HG03342 (cell line): ENCODE measurements at regions not wholly inside any gene's neighbourhood (a gene's known extent, or its start where the extent isn't known, plus 50 kb on each side); places are given as distances from the start of the nearest gene placed in this dataset.
"Not testable (repeated sequence)": the region's sequence is repeated elsewhere in the genome, so short reads cannot be mapped to it uniquely, and the experiment has no call there.

ENCODE experiments used
- ATAC-seq: cut with Tn5 transposase; IDR thresholded peaks from one replicate; pipeline ENCODE4 v1.9.1; 2021; ENCODE audit warnings: mild to moderate bottlenecking, moderate library complexity; ENCODE audit not compliant: unreplicated experiment

DNA sequence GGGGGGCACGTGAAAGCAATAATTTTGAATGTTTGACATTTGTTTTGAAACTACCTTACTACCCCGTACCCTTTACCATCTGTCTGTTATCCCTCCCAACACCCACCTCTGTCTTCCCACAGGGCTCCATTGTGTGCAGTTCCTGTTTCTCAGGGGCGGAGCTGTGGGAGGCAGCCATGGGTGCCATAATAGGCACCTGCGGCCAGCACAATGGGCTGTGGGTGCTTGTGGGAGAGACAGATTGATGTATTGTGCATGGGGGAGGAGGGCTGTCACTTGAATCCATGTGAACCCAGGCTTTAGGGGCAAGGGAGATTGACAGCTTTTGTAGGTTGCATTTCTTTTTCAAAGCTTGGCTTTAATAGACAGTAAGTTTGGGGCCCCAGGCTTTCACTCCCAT, 122.6 kb upstream of the CXorf66 start:
- no peak for ATAC-seq

DNA sequence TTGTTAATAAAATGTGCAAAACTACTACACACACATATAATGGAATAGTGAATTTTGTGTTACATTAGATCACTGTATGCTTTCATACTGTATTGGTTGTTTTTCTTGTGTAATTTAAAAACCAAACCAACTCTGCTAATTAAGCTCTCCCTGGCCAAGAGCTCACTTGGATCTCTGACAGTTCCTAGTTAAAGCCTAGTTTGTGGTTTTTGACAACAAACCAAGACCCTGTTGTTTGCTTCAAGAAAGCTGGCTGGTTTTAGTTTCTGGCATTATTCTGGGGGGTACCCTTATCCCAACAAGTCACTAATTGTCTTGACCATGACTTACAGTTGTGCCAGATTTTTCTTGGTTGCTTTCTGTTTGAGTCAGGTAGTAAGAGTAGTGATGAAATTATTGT, 121.4 kb upstream of the CXorf66 start:
- ATAC-seq, result no peak

DNA sequence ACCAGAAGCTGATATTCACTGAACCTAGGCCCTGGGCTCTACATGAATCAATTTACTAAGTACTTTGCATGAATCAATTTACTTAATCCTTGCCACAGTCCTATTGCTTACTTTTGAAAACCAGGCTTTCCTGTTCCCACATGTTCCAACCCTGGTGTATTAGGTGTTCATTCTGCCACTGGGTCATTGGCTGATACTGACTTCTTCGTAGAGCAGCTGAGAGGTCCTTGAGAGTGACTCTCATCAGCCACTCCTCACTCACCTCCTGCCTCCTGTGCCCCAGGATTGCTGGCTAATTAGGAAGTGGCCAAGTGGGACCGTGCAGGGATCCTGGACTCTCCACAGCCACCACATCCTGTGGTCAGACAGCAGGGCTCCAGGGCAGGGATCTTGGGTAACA, 109.5 kb upstream of the CXorf66 start:
- ATAC-seq, result not testable (repeated sequence)

DNA sequence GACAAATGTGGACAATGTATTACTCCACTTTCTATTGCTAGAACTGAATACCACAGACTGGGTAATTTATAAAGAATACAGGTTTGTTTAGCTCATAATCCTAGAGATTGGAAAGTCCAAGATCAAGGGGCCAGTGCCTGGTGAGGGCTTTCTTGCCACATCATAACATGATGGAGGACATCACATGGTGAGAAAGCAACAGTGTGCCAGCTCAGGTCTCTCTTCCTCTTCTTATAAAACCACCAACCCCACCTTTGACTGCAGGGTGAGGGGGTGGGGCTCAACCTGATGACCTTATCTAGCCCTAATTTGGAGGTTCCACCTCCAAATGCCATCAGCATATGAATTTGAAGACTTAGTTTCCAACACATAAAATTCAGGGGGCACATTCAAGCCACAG, 105.7 kb upstream of the CXorf66 start:
- no peak for ATAC-seq

DNA sequence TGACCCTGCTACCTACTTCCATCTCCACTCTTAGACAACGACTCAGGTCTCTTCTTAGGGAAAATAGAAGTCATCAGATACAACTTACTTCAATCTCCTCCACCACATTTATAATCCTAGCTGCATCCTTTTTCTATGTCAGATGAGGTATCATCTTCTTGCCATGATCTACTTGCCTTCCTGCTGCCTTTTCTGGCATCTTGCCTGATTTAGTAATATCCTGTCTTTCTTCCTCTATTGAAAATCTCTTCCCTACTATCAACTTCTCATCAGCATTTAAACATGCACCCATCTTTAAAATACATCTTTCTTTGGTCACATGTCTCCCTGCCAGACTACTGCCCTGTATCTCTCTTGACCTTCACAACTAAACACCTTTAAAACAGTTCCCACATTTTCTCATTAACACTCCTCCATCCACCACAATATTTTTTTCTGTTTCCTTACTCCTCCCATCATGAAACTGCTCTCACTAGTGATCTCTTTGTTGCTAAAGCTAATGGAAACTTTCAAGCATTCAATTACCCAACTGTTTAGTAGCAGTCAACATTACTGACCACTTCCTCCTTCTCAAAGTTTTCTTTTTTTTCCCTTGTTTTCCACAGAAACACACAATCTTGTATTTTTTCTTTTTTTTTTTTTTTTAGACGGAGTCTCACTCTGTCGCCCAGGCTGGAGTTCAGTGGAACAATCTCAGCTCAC, 100.8 kb upstream of the CXorf66 start:
- no peak for ATAC-seq

DNA sequence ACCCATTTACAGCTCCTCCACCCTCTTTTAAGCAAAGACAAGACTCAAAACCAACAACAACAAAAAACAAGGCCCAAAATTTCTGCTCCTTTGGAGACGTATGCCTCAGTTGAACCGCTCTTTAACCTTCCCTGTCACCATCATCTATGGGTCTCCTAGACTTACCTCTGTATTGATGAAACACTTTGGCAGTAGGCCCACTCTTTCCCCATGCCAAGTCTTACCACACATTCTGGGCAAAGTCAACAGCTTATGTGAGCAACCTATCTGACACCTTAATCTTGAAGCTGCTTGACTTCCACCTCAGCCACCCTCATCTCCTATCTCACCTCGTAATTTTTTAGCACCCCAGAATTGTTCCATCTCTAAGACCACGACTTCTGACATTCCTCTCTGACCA, 99.7 kb upstream of the CXorf66 start:
- ATAC-seq, result no peak

DNA sequence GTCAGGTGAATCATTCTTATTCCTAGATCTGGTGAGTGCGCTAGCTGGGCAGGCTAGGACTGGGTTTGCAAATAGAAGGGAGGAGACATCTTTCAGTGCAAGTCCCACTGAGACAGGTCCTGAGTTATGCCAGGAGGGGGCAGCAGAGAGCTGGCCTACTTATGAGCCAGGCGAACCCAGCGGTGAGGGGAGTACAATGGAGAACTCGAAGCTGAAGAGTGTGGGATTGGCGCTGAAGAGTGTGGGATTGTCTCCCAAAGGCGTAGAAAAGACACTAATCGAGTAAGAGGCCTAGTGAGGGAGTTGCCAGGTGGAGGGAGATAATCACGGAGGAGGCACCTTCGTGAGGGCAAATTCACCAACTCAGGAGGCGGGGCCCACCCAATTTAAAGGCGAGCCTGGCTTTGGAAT, 91.7 kb upstream of the CXorf66 start:
- peak; percentile 96 for ATAC-seq

DNA sequence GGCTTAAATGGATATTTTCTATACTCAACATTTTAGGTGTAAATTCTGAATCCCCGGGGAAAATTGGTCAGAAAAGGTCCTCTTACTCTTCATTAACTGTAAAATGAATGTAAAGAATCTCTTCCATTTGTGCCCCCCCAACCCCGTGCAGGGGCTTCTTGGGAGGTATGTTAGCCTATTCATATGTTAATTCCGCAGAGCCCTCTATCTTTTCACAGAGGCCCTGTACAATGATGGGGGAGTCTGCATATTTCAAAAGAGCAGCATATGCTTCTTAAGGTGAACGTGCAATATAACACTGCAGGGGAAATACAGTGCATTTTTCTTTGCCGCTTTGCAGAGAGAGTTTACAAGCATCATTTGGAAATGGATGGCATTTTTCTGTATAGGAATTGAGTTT, 88.5 kb upstream of the CXorf66 start:
- no peak for ATAC-seq

DNA sequence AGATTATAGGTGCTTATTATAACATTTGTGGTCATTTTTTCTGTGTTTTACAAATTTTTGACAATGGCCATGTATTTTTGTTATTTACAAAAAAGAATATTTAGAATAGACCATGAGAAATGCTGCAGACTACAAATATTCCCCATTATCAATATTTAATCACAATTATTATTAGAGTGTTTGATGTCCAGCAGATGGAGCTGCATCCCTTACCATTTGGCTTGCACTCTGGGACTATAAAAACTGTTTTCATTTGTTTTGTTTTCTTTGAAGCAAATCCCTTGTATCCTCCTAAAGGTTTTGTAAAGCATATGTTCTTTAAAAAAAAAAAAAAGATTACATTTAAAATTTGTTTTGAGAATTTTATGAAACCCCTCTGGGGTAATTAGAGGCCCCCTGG, 85.6 kb upstream of the CXorf66 start:
- ATAC-seq, result no peak

DNA sequence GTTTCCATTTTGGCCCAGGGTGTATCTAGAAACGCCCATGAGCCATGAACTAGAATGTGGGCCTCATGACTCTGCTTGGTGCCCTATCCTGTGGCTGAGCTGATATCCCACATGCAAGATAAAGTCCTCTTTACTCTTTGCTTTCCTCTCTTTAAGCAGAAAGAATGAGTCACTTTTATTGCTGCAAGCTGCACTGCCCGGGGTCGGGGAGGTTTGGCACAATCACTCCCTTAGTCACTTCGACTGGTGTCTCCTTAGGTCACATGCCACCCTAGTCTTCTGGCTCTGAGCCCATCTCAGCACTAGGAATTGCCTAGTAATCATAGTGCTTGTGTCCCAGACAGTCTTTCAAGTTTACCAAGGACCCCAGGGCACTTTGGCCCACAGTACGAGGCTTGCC, 75.1 kb upstream of the CXorf66 start:
- no peak for ATAC-seq

DNA sequence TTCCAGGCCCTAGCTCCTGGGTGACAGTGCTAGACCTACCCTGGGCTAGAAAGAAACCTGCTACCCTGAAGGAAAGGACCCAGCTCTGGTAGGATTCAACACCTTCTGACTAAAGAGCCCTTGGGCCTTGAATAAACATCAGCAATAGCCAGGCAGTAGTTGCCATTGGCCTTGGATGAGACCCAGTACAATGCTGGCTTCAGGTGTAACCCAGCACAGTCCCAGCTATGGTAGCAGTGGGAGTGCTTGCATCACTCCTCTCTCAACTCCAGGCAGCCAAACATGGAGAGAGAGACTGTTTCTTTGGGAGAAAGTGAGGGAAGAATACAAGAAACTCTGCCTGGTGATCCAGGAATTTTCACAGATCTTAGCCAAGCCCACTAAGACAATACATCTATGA, 73.5 kb upstream of the CXorf66 start:
- ATAC-seq, result no peak

DNA sequence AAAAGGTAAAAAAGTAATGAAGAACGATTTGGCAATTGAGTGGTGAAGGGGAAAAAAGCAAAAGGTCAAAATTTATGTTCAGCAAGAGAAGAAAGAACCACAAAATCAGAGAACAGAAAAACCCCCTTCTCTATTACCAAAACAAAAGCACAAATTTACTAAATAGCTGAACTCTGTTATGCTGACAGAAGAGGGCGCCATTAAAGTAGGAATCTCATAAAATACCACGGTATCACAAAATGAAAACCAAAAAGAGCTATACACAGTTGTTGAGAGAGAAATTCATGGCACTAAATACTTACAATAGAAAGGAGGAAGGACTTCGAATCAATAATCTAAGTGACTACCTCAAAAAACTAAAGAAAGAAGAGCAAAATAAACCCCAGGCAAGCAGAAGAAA, 69.6 kb upstream of the CXorf66 start:
- no peak for ATAC-seq

DNA sequence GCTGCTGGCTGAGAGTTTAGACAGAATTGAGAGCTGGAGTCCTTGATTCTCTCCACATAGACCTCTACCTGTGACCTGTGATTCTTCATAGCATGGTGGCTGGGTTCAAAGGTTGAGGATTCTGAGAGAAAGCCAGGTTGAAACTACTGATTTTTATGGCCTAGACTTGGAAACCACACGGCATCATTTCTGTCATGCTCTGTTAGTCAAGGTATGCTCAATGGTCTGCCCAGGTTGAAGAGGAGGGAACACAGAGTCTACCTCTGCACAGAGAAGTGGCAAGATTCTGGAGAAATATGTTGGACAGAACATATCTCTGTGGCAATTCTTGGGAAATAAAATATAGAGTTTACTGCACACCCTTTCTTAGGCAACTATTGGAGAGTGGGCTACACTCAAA, 57.2 kb upstream of the CXorf66 start:
- ATAC-seq, result no peak

DNA sequence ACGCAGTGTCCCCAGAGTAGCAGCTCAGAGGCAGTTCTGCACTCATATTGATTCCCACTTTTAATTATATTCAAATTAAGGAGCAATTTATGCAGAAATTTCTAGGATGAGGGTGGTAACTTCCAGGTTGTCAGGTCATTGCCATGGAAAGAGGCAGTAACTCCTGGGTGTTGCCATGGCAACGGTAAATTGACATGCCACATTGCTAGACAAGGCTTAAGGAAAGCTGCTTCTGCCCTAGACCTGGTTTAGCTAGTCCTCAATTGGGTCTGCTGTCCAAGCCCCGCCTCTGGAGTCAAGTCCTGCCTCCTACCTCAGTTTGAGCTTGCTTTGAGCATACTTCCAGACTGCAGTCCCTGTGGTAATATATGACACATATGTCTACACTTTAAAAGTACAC, 53.8 kb upstream of the CXorf66 start:
- not testable (repeated sequence) for ATAC-seq
